Fibroblast of pulmonary artery (primary cell): ENCODE measurements at regions not wholly inside any gene's neighbourhood (a gene's known extent, or its start where the extent isn't known, plus 50 kb on each side); places are given as distances from the start of the nearest gene placed in this dataset.

Experiments used
- DNase-seq: peaks from one replicate; pipeline ENCODE4 v3.0.0-alpha.2; 2010; ENCODE audit warnings: low read depth
- H3K4me3 ChIP-seq: replicated peaks from 2 replicates; pipeline ENCODE4 v1.5.1; 2011; ENCODE audit warnings: low read depth, mild to moderate bottlenecking, control low read depth, low read length, moderate library complexity
- TF ChIP-seq, protein P1 (sequence below): IDR thresholded peaks from 2 replicates; pipeline ENCODE4 v1.5.1; 2011; ENCODE audit warnings: mild to moderate bottlenecking, control low read depth, low read length, inconsistent platforms; ENCODE audit errors: missing control alignments

DNA sequence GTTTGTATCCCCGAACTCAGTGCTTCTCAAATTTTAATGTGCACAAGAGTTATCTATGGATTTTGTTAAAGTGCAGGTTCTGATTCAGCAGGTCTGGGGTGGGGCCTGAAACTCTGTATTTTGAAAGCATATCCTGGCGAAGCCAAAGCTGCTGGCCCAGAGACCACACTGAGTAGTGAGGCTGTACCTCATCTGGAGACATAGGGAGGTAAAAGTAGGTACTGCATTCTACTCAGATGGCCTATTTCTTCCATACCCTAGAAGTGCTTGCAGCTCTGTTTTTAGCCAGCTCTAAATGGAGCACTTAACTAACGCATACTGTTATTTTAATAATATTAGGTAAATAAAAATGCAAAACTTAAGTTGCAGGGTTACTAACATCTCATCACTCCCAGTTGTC lies 206.2 kb upstream of the PRNP start:
- H3K4me3 ChIP-seq = no peak overlapping the region
- DNase-seq = no peak
- TF ChIP-seq, protein P1, sequence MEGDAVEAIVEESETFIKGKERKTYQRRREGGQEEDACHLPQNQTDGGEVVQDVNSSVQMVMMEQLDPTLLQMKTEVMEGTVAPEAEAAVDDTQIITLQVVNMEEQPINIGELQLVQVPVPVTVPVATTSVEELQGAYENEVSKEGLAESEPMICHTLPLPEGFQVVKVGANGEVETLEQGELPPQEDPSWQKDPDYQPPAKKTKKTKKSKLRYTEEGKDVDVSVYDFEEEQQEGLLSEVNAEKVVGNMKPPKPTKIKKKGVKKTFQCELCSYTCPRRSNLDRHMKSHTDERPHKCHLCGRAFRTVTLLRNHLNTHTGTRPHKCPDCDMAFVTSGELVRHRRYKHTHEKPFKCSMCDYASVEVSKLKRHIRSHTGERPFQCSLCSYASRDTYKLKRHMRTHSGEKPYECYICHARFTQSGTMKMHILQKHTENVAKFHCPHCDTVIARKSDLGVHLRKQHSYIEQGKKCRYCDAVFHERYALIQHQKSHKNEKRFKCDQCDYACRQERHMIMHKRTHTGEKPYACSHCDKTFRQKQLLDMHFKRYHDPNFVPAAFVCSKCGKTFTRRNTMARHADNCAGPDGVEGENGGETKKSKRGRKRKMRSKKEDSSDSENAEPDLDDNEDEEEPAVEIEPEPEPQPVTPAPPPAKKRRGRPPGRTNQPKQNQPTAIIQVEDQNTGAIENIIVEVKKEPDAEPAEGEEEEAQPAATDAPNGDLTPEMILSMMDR = no peak

DNA sequence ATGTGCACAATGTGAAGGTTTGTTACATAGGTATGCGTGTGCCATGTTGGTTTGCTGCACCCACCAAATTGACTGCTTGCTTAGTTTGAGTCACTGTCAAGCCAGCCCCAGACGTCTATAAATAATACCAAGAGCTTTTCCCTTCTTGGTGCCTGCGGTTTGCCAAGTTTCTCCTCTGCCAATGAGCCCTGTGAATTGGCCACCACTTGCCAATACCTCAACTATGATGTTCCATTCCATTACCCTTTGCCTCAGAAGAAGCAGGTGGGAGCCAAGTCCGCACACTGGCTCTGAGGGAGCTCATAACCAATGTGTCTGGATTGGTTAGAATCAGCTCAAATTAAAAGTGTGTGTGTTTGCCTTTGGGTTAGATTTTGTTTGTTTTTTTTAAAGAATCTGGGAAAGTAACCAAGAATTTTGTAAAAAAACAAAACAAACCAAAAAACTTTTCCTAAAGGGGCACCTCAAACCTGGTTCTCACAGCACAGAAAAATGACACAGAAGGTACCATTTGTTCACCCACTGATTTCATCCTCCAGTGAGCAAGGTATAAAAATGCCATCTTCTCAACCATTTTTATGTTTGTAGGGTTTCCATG lies 209.3 kb upstream of the PRNP start:
- no peak overlapping the region for H3K4me3 ChIP-seq
- TF ChIP-seq, protein P1 = no peak
- no peak for DNase-seq

DNA sequence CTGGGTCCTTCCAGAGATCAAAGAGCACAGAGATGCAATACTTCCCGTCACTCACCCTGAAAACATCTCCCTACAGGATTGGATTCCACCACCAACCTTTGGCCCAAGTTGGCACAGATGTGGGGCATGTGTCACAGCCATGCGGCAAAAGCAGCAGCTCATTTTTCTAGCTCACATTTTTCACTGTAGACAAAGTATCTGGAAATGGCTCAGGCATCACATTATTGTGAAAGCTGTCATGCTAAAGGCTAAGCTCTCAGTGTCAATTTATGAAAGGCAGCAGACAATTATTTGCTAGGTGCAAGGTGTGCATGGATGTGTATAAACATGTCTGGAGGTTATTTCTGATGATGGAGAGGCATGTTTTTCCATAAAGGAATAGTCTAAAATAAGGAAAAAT lies 213.3 kb upstream of the PRNP start:
- no peak overlapping the region for H3K4me3 ChIP-seq
- no peak for DNase-seq
- TF ChIP-seq, protein P1 = no peak

DNA sequence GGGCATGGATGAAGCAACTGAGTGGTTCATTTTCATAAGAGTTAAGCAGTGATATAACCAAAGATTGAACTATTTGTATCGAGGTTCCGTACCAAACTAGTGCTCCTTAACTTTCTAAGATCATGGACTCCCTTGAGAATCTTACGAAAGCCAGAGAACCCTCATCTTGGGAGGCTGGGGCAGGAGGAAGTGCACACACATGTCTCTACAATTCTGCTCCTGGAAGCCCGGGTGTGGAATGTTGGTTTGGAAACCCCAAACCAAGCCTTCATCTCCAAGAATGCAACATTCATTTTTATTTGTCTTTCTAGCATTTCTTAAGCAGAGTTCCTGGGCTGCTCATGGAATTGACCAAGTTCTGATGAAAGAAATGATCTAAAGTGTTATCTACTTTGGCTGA lies 215.0 kb upstream of the PRNP start:
- no peak overlapping the region for H3K4me3 ChIP-seq
- TF ChIP-seq, protein P1 = no peak
- no peak for DNase-seq

DNA sequence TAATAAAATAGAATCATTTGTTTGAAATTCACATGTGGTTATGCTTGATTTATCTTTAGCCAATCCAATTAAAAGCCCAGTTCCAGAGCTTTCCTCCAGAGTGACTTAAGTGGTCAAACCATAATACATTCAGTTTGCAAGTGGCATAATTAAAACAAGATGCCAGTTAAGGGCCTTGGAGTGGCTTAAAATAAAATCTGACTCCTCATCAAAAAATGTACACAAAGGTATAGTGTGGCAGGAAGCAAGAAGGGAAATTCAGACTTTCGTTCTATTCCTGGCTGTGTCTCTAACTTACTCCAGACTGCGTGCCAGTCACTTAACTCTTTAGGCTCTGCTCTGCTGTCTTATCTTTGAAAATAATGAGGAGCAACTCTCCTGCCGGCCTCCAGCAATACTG lies 215.9 kb upstream of the PRNP start:
- TF ChIP-seq, protein P1 = no peak
- DNase-seq = no peak
- no peak overlapping the region for H3K4me3 ChIP-seq

DNA sequence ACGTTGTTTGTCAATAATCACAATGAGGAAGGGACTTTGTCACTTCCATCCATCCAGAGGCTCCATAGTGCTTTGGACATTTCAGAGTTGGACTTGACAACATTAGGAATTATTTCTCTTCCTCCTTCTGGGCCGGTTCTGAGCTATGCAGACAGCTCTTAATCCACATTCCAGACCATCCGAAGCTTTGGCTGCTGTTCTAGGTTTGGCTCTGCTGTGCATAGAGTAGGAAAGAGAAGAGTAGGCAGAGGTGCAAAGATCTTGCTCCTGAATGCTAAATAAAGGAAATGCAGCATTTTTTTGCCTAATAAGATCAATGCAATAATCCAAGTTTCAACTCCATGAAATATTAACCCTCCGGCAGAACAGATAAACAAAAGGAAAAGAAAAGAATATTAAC lies 216.3 kb upstream of the PRNP start:
- no peak for DNase-seq
- H3K4me3 ChIP-seq = no peak overlapping the region
- TF ChIP-seq, protein P1 = no peak

DNA sequence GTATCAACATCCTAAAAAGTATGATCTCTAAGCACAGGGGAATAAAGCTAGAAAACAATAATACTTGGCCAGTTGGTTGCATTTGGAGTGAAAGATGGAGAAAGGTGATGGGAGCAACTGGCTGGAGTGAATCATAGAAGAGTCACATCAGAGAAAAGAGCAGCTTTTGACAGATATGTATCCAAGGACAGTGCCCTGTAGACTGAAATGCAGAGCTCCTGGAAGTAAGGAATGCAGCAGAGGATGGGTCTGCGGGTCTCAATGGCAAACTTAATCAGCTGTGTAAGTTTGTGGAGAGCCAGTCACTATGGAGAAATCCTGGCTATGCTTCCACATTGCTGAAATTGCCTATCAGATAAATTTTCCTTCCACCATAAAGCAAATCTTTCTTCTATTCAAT lies 218.1 kb upstream of the PRNP start:
- no peak for DNase-seq
- H3K4me3 ChIP-seq = no peak overlapping the region
- TF ChIP-seq, protein P1 = no peak
